Loucy (cell line): ENCODE measurements at regions not wholly inside any gene's neighbourhood (a gene's known extent, or its start where the extent isn't known, plus 50 kb on each side); places are given as distances from the start of the nearest gene placed in this dataset.

Experiments used
- H2AFZ ChIP-seq: fragments of 200-600 bp; sonication (generic); 2 replicates; pipeline ENCODE4 v1.6.0; 2016; ENCODE audit warnings: antibody characterized with exemption, mild to moderate bottlenecking, low read length, moderate library complexity
- H3F3A ChIP-seq: fragments of 200-600 bp; 2 replicates; pipeline ENCODE4 v1.6.0; 2016; ENCODE audit warnings: antibody characterized with exemption, low read depth, mild to moderate bottlenecking
- H3K27me3 ChIP-seq: fragments of 200-600 bp; sonication (generic); 2 replicates; pipeline ENCODE4 v1.6.1; 2014; ENCODE audit warnings: low read length, mild to moderate bottlenecking; ENCODE audit not compliant: insufficient read depth, poor library complexity, severe bottlenecking
- H3K36me3 ChIP-seq: fragments of 200-600 bp; sonication (generic); 2 replicates; pipeline ENCODE4 v1.6.1; 2016; ENCODE audit warnings: low read length; ENCODE audit not compliant: insufficient read depth
- H3K4me1 ChIP-seq: fragments of 200-600 bp; sonication (generic); 2 replicates; pipeline ENCODE4 v1.5.1; 2014; ENCODE audit warnings: low read length, mild to moderate bottlenecking; ENCODE audit not compliant: insufficient read depth, poor library complexity, severe bottlenecking
- H3K4me2 ChIP-seq: fragments of 200-600 bp; sonication (generic); 2 replicates; pipeline ENCODE4 v1.6.0; 2014; ENCODE audit warnings: antibody characterized with exemption, low read length, low read depth, mild to moderate bottlenecking; ENCODE audit not compliant: poor library complexity, severe bottlenecking
- H3K4me3 ChIP-seq: fragments of 200-600 bp; sonication (generic); 2 replicates; pipeline ENCODE4 v1.5.1; 2014; ENCODE audit warnings: low read length, mild to moderate bottlenecking, mixed read lengths; ENCODE audit not compliant: poor library complexity, severe bottlenecking
- H3K79me2 ChIP-seq: fragments of 200-600 bp; sonication (generic); 2 replicates; pipeline ENCODE4 v1.6.1; 2014; ENCODE audit warnings: low read length; ENCODE audit not compliant: insufficient read depth
- H3K9ac ChIP-seq: fragments of 200-600 bp; sonication (generic); 2 replicates; pipeline ENCODE4 v1.6.0; 2014; ENCODE audit warnings: mild to moderate bottlenecking, low read depth, low read length, moderate library complexity; ENCODE audit not compliant: poor library complexity, severe bottlenecking
- H3K9me2 ChIP-seq: fragments of 200-600 bp; sonication (generic); replicated peaks from 2 replicates; pipeline ENCODE4 v1.6.1; 2016; ENCODE audit warnings: low read depth, low read length, mixed read lengths
- H3K9me3 ChIP-seq: fragments of 200-600 bp; sonication (generic); 2 replicates; pipeline ENCODE4 v1.6.1; 2014; ENCODE audit warnings: mild to moderate bottlenecking, antibody characterized with exemption, low read length, low read depth; ENCODE audit not compliant: insufficient read depth
- H4K20me1 ChIP-seq: fragments of 200-600 bp; sonication (generic); 2 replicates; pipeline ENCODE4 v1.6.0; 2014; ENCODE audit warnings: antibody characterized with exemption, low read length, mild to moderate bottlenecking; ENCODE audit not compliant: insufficient read depth, poor library complexity, severe bottlenecking
- EZH2phosphoT487 ChIP-seq: fragments of 200-600 bp; IDR thresholded peaks from 2 replicates; pipeline ENCODE4 v1.6.1; 2018; ENCODE audit warnings: antibody characterized with exemption, mild to moderate bottlenecking, moderate library complexity, borderline replicate concordance
- TF ChIP-seq, protein P1 (sequence below): fragments of 200-600 bp; sonication (generic); conservative IDR thresholded peaks from 2 replicates; pipeline ENCODE4 v1.5.1; 2014; ENCODE audit warnings: mild to moderate bottlenecking, antibody characterized with exemption, low read length

GRCh38 chr5:117271656-117272055 lies 697.0 kb upstream of the SEMA6A start:
- no peaks in the 10 kb centered on the region for H3K36me3 ChIP-seq
- no peak overlapping the region for H3K4me2 ChIP-seq
- H3K9me3 ChIP-seq, result no peaks in the 10 kb centered on the region
- H3K9me2 ChIP-seq, result no peaks in the 10 kb centered on the region
- H3F3A ChIP-seq, result no peaks in the 10 kb centered on the region
- H3K27me3 ChIP-seq, result no peaks in the 10 kb centered on the region
- no peaks in the 10 kb centered on the region for H4K20me1 ChIP-seq
- H3K9ac ChIP-seq, result no peak overlapping the region
- no peak for TF ChIP-seq EZH2phosphoT487
- TF ChIP-seq, protein P1, sequence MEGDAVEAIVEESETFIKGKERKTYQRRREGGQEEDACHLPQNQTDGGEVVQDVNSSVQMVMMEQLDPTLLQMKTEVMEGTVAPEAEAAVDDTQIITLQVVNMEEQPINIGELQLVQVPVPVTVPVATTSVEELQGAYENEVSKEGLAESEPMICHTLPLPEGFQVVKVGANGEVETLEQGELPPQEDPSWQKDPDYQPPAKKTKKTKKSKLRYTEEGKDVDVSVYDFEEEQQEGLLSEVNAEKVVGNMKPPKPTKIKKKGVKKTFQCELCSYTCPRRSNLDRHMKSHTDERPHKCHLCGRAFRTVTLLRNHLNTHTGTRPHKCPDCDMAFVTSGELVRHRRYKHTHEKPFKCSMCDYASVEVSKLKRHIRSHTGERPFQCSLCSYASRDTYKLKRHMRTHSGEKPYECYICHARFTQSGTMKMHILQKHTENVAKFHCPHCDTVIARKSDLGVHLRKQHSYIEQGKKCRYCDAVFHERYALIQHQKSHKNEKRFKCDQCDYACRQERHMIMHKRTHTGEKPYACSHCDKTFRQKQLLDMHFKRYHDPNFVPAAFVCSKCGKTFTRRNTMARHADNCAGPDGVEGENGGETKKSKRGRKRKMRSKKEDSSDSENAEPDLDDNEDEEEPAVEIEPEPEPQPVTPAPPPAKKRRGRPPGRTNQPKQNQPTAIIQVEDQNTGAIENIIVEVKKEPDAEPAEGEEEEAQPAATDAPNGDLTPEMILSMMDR, result no peak
- H3K4me3 ChIP-seq, result no peak overlapping the region
- no peaks in the 10 kb centered on the region for H3K4me1 ChIP-seq
- no peaks in the 10 kb centered on the region for H3K79me2 ChIP-seq
- H2AFZ ChIP-seq, result no peak overlapping the region

DNA sequence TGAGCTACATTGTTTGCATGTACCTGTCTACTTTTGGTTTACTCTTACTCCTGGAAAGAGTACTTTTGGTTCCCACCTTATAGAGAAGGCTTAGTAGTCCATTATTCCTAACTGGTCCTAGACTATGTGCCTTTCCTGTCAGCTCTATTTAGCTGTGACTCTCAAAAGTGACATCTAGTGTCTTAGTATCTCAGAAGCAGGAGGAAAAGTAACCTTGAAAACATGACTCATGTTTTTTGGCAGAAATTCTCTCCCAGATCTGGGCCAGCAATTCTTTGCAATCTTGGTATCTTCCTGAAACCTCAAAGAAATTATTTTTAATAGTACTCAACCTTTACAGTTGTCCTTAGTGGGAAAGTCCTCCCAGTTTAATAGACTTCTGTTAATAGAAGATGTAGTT lies 691.7 kb upstream of the SEMA6A start:
- Histone ChIP-seq H3K36me3 (no peaks in the 10 kb centered on the region), H3K9me3 (no peaks in the 10 kb centered on the region), H3K27me3 (no peaks in the 10 kb centered on the region), H3K9me2 (no peaks in the 10 kb centered on the region), H3K4me1 (no peaks in the 10 kb centered on the region), H4K20me1 (no peaks in the 10 kb centered on the region), H3F3A (no peaks in the 10 kb centered on the region), H3K4me2 (no peak overlapping the region), H3K9ac (no peak overlapping the region), H3K79me2 (no peaks in the 10 kb centered on the region), H2AFZ (no peak overlapping the region), H3K4me3 (no peak overlapping the region)
- TF ChIP-seq EZH2phosphoT487, result no peak
- TF ChIP-seq, protein P1, result no peak

GRCh38 chr5:117263231-117263630 lies 688.6 kb upstream of the SEMA6A start:
- Histone ChIP-seq H3K36me3 (no peaks in the 10 kb centered on the region), H3K4me2 (no peak overlapping the region), H3K27me3 (no peaks in the 10 kb centered on the region), H3F3A (no peaks in the 10 kb centered on the region), H4K20me1 (no peaks in the 10 kb centered on the region), H3K9ac (no peak overlapping the region), H3K9me3 (no peaks in the 10 kb centered on the region), H3K79me2 (no peaks in the 10 kb centered on the region), H3K9me2 (no peaks in the 10 kb centered on the region), H3K4me3 (no peak overlapping the region), H2AFZ (no peak overlapping the region), H3K4me1 (no peaks in the 10 kb centered on the region)
- no peak for TF ChIP-seq EZH2phosphoT487
- TF ChIP-seq, protein P1, result no peak
